LNCaP clone FGC (cell line): ENCODE measurements at regions not wholly inside any gene's neighbourhood (a gene's known extent, or its start where the extent isn't known, plus 50 kb on each side); places are given as distances from the start of the nearest gene placed in this dataset.

Experiments
- DNase-seq: peaks from one replicate; pipeline ENCODE4 v3.0.0-alpha.2; 2011; ENCODE audit warnings: low read depth
- H3K4me3 ChIP-seq: 2 replicates; pipeline ENCODE4 v1.5.1; 2011; ENCODE audit warnings: mild to moderate bottlenecking, low read depth, low read length, control low read depth
- TF ChIP-seq, protein P1 (sequence below): IDR thresholded peaks from 2 replicates; pipeline ENCODE4 v1.5.1; 2012; ENCODE audit warnings: mild to moderate bottlenecking; ENCODE audit not compliant: control insufficient read depth, insufficient read depth; ENCODE audit errors: extremely low read depth

DNA sequence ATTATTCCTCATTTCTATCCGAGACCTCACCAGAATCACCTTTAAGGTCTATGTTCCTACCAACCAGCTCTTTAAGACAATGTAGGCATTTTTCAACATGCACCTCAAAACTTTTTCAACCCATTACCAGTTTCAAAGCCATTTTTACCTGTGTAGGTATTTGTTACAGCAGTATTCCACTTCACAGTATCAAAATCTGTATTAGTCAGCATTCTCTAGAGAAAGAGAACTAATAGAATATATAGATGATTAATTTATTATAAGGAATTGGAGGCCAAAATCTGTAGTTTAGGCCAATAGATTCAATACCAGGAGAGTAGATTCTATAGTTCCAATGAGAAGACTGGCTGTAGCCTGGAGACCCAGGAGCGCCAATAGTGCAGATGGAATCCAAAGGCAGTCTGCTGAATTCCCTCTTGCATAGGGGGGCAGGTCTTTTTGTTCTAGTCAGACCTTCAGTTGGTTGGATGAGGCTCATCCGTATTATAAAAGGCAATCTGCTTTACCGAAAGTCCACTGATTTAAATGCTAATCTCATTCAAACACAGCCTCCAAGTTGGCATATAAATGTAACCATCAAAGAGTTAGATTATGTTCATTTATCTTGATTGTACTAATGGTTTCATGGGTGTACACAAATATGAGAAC lies 151.6 kb upstream of the SYT1 start:
- TF ChIP-seq, protein P1, sequence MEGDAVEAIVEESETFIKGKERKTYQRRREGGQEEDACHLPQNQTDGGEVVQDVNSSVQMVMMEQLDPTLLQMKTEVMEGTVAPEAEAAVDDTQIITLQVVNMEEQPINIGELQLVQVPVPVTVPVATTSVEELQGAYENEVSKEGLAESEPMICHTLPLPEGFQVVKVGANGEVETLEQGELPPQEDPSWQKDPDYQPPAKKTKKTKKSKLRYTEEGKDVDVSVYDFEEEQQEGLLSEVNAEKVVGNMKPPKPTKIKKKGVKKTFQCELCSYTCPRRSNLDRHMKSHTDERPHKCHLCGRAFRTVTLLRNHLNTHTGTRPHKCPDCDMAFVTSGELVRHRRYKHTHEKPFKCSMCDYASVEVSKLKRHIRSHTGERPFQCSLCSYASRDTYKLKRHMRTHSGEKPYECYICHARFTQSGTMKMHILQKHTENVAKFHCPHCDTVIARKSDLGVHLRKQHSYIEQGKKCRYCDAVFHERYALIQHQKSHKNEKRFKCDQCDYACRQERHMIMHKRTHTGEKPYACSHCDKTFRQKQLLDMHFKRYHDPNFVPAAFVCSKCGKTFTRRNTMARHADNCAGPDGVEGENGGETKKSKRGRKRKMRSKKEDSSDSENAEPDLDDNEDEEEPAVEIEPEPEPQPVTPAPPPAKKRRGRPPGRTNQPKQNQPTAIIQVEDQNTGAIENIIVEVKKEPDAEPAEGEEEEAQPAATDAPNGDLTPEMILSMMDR, result no peak
- DNase-seq, result no peak

DNA sequence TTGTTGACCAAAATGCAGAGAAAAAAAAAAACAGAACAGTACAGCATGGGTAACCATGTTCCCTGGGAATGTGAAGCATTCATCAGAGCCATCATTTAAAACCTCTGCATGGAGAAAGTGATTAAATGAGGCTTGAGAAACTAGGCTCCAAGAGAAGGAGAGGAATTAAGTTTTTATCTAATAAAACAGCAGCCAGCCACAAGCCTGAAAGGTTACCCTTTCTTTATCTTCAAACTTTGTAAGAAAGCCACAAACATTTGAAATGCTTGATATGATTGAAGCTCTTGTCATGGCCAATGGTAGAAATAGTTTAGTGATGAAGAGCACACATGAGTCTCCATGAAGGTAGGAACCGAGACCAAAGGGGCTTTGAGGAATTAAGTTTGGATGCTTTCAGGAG lies 144.9 kb upstream of the SYT1 start:
- DNase-seq, result no peak
- H3K4me3 ChIP-seq, result no peak overlapping the region
- TF ChIP-seq, protein P1, result no peak

More for the DNA sequence above, 151.6 kb upstream of the SYT1 start:
- no peak overlapping the region for H3K4me3 ChIP-seq

DNA sequence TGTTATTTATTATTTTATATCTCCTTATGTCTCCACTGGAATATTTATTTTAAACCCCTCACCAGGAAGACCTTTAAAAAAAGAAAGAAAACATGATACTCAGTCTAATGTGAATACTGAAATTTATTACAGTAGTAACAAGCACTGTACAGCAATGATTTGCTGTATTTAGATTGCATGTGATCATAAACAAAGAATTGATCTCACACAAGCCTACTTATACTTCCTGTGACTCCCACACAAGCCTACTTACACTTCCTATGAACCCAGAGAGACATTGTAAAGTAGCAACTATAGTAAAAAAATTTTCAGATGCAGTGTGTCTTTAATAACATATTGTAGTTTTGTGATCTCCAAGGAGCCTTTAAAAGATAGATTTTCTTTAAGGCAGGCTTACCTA lies 142.7 kb upstream of the SYT1 start:
- TF ChIP-seq, protein P1, result no peak
- DNase-seq, result no peak

GRCh38 chr12:78725033-78725432 lies 139.5 kb upstream of the SYT1 start:
- no peak for DNase-seq
- H3K4me3 ChIP-seq, result no peak overlapping the region
- TF ChIP-seq, protein P1, result no peak

More for the DNA sequence above, 142.7 kb upstream of the SYT1 start:
- H3K4me3 ChIP-seq, result no peak overlapping the region

DNA sequence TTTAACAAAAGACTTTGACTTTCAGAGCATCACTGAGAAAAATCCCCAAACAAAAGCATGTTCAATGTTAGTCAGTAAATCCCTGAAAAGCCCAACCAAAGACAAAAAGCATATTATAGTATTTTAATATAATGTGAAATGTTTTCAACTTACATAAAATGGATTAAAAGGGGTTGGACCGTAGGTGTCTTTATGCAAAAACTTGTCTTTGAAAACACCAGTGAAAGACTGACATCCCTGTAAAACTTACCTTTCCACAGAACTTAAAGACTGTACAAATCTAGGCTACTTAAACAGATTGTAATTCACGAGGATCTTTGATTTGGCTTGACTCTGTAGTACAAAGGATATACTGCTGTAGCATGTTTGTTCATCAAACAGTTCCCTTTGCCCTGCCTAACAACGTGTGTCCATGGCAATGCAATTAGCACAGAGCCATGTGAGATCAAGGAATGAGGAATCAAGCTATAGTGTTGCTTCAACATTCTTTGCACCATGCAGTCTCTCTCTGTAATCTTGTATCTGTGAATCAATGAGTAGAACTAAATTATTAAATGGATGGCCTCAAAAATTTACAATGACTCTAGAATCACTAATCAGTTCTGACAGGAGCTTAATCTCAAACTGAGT lies 138.5 kb upstream of the SYT1 start:
- TF ChIP-seq, protein P1, result no peak
- DNase-seq, result peak; percentile 81
- no peak overlapping the region for H3K4me3 ChIP-seq

- TF ChIP-seq, protein P1, result no peak
- no peak overlapping the region for H3K4me3 ChIP-seq
- no peak for DNase-seq
Measured at GRCh38 chr12:78726854-78727253, 137.7 kb upstream of the SYT1 start.

GRCh38 chr12:78732481-78732880 lies 132.1 kb upstream of the SYT1 start:
- no peak for DNase-seq

More at GRCh38 chr12:78732481-78732880, 132.1 kb upstream of the SYT1 start:
- no peak overlapping the region for H3K4me3 ChIP-seq
- TF ChIP-seq, protein P1, result no peak
